Activated CD4-positive, alpha-beta T cell treated with anti-CD3 and anti-CD28 coated beads, Interleukin-2, Interleukin-6, amounts not matched to agents 100 ng/mL and 50 ng/mL, durations not matched to agents 16 hours and 8 hours (primary cell): ENCODE measurements at regions not wholly inside any gene's neighbourhood (a gene's known extent, or its start where the extent isn't known, plus 50 kb on each side); places are given as distances from the start of the nearest gene placed in this dataset.
"Not testable (repeated sequence)": the region's sequence is repeated elsewhere in the genome, so short reads cannot be mapped to it uniquely, and the experiment has no call there.

Experiments used
- DNase-seq: peaks from one replicate; pipeline ENCODE4 v3.0.0-alpha.2; 2020

- DNase-seq = no peak
Measured at GRCh38 chr20:11976966-11977365, 59.3 kb downstream of the BTBD3 start.

DNA sequence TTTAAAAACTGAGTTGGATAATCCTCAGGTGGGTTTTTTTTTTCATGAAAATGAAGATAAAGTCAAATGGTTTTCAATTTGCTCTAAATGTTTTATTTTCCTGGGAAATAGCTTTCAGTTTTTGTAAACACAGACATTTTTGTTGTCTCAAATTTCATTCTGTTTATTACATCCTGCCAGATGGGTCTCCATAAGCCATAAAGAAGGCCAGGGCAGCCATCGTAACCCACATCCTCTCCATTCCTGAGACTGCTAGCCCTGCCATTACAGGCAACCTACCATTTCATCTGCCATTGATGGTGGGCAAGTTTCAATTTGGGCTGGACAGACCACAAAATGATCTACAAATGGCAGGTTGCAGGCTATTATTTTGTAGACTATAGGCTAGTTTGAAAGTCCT is 60.8 kb downstream of the BTBD3 start:
- no peak for DNase-seq

DNA sequence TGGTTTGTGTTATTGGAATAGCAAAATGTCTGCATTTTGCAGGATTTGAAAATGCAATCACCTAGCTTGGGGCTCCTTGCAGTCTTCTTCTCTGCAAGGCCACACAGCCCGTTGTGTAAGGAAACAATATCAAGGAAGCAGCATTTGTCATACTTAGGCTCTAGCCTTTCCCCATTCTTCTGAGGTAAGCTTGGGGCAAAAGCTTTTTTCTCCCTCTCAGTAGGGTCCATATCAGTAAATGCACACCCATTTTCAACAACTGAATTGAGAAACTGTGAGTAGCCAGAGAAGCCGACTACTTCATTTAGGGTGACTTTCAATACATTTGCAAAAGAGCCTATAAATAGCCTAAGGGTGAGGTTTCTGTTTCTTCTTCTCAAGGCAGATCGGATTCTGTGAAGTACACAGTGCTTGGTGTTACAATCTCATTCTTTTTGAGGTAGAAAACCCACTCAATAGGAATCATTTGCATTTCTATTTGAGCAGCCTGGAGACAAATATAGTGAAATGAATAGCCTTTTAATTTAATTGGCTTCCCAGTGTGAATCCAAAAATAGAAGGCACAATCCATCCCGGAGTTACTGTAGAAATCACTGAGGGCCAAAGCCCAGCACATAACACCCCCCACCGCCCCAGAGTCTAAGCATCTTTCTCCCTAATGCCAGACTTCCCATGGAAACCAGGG is 61.8 kb downstream of the BTBD3 start:
- DNase-seq = no peak

DNA sequence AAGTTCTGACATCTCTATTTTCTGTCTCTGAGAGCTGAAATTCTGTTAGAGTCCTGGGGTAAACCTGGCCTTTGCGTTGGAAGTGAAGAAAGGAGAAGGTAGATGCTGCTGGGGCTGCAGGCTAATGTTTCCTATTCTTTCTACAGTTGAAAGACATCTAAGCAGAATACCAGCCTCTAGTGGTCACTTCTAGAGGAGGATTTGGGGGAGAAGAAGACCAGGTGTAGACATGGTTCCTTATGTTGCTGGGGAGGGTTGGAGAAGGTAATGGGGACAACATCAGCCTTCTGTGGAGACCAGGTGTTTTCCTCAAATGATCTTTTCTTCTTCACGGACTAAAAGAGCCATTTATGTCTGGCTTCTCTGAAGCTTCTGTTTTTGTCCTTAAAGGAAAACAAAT is 62.6 kb downstream of the BTBD3 start:
- DNase-seq = no peak

DNA sequence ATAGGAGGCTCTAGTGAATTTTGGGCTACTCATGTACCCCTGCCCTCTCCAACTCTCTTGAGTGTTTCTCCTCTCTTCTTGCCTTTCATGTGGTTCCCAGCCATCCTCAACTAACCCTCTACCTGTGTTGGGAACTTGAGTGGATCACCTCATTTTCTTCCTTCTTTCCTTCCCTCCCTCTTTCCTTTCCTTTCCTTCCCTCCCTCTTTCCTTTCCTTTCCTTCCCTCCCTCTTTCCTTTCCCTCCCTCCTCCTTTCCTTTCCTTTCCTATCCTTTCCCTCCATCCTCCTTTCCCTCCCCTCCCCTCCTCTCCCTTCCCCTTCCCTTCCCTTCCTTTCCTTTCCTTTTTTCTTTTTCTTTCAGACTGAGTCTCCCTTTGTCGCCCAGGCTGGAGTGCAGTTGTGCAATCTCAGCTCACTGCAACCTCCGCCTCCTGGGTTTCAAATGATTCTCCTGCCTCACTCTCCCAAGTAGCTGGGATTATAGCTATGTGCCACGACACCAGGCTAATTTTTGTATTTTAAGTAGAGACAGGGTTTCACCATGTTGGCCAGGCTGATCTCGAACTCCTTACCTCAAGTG is 63.8 kb downstream of the BTBD3 start:
- no peak for DNase-seq

GRCh38 chr20:11982289-11982954 is 64.7 kb downstream of the BTBD3 start:
- DNase-seq = no peak

DNA sequence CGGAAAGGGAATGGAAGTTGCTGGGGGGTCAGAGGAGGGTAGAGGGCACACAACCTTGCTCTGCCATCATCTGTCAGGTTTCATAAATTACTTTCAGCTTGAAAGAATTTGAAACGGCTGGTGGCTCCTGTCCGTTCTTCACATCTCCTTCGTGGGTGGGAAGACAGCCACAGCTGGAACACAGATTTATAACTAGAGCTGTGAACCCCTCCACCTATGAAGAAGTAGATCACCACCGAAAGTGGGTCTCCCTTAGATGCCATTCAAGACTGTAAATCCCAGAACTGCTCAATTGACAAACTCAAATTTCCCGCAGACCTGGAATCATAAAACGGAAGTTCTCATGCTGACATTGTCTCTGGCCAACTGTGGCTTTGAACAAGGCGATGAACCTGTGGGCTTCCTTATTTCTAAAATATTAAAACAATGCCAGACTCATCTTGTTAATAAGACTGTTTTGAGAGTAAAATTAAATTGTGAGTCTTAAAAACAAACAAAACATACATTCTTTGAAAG is 65.3 kb downstream of the BTBD3 start:
- no peak for DNase-seq

DNA sequence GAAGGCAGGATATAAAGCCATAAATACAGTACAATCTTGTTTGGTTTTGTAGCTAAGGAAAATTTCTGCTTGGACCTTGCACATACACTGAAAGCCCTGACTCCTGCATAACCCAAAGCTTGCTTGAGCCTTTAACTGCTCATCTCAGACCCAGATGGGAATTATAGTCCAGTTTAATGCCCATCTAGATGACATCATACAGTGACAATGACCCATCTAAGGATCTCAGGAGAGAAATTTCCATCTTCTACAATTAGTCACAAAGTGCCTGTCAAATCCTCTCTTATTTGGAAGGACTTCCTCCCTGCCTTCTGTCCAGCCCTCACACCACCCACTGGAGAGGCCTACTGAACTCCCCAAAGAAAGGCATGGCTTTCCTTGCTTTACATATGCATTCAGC is 69.3 kb downstream of the BTBD3 start:
- DNase-seq = no peak

DNA sequence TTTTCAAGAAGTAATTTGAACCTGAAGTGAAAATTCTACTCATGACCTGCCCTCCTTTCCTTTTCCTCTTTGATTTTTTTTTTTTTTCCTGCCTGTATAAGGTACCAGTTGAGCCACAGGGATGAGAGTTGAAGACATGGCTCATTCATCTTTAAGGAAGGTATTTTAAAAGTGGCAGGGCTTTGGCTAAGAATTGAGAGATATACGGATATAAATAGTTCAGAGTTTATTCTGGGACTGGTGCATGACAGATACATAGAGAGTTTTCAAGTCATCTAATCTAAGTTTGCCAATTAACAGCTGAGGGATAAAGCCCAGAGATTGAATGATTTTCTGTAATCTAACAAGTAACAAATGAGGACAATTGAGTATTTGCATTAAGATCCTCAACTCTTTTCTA is 69.8 kb downstream of the BTBD3 start:
- DNase-seq = no peak

- no peak for DNase-seq
Measured at GRCh38 chr20:11989018-11989771, 71.5 kb downstream of the BTBD3 start.

- no peak for DNase-seq
Measured at GRCh38 chr20:11992426-11992825, 74.7 kb downstream of the BTBD3 start.

GRCh38 chr20:11993886-11994461 is 76.3 kb downstream of the BTBD3 start:
- DNase-seq = no peak

DNA sequence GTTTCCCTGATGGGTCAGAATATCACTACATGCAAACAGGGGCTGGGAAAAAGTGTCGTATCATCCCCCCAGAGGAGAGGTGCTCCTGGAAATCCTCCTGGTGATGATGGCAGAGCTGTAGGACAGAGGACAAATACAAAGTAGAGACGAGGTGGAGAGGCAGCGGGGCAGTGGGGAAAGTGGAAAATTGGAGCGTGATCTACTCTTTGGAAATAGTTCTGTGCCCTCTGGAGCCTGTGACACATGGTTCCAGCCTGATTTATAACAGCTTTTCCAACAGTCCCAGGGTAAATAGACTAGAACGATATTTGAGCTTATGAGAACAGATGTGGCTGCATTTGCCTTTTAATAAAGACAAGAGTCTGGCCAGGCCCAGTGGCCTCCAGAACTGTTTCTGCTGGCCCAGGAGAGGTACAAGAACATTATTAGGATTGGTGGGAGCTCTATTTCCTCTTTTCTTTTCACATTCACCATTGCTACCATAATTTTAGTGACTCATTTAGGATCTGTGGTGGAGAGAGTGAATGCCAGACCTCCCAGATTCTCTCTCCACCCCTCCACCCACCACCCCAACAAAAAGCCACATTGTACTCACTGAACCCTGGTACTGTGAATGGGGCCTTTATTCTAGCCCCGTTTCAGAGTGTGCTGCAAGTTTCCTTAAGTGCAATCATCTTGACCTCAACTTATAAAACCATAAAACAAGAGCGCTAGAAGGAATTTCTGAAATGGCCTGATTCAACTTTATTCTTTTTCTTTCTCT is 78.3 kb downstream of the BTBD3 start:
- no peak for DNase-seq

DNA sequence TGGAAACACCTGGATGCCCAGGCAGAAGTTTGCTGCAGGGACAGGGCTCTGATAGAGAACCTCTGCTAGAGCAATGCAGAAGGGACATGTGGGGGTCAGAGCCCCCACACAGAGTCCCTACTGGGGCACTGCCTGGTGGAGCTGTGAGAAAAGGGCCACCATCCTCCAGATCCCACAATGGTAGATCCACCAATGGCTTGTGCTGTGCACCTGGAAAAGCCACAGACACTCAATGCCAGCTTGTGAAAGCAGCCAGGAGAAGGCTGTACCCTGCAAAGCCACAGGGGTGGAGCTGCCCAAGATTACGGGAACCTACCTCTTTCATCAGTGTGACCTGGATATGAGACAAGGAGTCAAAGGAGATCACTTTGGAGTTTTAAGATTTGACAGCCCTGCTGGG is 87.1 kb downstream of the BTBD3 start:
- DNase-seq = not testable (repeated sequence)

DNA sequence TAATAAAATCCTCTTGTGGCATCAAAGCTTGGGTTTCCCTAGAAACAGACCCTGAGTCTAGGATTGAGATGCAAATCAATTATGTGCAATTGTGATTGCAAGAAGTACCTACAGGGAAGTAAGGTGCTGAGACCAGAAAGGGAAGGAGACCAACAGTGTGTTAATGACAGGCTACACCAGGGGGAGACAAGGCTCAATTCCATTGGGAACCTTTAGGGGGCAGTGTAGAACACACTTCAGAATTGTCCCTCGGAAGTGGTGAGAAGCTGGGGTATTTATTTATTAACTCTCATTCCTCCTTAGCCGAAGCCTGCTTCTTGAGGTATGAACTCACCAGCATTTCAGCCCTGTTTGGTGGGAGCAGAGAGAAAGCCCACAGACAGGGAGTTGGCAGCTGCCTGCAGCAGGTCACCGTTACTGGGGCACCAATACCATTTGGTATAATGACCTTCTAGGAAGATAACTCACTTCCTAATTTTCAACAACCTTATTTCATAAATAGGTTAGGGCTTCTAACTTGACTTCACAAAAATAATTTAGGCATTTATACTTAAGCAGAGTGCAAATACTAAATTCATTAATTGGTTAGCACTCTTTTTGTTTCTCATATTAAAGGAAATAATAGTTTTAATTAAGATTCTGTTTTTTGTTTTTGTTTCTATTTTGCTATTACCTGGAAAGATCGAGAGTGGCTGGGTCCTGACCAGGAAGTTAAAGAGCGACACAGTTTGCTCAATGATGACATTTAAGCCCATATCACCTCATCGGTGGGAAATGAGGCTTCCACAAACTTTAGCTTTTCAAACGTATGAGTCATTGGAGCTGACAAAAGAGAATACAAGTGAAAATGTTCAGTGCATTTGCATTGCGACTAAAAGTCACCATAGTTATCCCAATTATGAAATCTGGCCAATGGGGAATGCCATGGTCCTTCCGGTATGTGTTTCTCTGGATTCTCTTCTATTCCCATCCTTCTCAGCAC is 94.8 kb downstream of the BTBD3 start:
- DNase-seq = peak; percentile 64

DNA sequence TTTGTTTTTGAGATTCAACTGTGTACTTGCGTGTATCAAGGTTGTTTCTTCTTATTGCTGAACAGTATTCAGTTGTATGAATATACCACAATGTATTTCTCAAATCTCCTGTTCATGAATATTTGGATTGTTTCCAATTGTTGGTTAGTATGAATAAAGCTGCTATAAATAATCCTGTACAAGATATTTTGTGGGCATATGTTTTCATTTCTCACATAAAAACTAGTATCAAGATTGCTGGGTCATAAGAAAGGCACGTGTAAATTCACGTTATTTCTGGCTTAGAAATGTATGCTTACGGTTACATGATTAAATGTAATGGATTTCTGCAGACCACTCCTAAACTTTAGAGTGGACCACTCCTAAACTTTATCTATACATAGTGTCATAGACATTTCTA is 96.6 kb downstream of the BTBD3 start:
- DNase-seq = no peak

GRCh38 chr20:12014736-12015135 is 97.0 kb downstream of the BTBD3 start:
- DNase-seq = no peak

- DNase-seq = no peak
Measured at GRCh38 chr20:12016291-12016690, 98.6 kb downstream of the BTBD3 start.

- DNase-seq = no peak
Measured at GRCh38 chr20:12019715-12020114, 102.0 kb downstream of the BTBD3 start.

DNA sequence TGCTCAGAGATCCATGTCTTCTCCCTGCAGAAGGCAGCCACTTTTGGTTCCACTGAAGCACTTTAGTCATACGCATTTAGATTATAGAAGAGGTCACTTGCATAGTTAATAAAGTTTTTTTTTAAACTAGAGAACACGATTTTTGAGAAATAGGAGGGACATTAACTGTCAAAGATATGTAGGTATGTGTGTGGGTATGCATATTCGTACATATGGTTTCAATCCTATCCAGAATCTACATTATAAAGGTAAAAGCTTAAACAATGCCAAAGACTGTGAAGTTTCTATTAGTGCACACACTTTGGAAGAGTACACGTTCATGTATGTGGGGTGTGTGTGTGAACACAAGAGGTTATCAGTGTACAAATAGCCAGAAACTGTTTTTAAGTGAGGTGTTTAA is 103.2 kb downstream of the BTBD3 start:
- DNase-seq = no peak

DNA sequence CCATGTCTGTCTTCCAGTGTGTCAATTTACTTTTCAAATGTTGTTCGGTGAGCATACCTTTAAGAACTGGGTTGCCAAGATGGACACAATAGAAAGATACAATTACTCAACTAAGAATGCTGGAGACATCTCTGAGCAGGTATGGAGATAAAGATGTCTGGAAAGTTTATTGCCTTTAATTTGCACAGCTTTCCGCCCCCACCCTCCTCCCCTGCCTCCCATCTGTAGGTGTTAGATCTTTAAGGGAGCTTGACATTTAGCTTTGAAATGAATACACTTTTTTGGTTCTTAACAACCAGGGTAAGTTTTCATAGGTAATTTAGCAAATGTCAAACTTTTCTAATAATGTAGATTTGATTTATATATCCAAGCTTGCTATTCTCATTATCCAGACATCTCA is 104.4 kb downstream of the BTBD3 start:
- DNase-seq = no peak
